HG03354 (cell line): ENCODE measurements at regions not wholly inside any gene's neighbourhood (a gene's known extent, or its start where the extent isn't known, plus 50 kb on each side); places are given as distances from the start of the nearest gene placed in this dataset.
A peak's percentile ranks its signal among the peaks of the same experiment; 100 is the strongest.
"Not testable (repeated sequence)": the region's sequence is repeated elsewhere in the genome, so short reads cannot be mapped to it uniquely, and the experiment has no call there.

Experiments used
- ATAC-seq: cut with Tn5 transposase; IDR thresholded peaks from one replicate; pipeline ENCODE4 v1.9.1; 2021; ENCODE audit warnings: mild to moderate bottlenecking; ENCODE audit not compliant: unreplicated experiment, poor library complexity, severe bottlenecking

DNA sequence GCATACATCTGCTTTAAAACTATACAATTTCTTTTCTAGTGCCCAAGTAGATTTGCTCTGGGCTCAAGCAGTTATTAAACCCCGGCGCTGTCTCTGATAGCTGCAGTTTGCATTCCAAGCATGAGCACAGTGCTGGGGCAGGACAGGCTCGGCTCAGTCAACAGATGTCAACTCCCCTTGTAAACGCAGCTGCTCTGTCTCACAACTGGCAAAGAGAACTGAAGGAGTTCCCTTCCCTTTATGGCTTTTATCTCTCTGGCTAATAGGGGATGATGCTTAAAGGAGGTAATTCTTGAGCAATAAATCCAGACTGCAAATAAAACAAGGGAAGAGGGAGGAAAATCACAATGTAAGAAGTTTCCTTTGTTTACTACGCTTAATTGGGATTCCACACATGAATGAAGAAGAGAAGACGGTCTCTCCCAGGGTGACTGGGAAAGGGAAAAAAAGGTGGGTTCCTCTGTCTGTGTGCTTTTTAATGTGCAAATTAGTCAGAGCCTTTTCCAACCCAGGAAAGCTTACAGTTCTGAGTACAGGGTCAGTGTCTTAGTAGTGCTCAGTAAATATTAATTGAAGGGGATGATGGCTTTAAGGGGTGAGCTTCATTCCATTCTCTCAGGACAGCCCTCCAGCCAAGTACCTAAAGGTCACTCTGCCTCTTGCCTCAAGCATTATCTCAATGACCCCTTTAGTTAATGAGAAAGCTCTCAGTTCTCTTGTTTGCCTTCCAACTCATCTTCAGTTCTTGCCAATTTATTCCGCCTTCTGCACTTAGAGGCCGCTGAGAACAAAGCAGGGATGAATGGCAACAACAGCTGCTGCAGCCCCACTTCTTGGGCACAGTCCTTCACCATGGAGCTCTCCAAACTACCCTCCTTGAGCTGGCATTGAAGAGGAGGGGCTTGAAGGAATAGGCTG lies 155.7 kb upstream of the JADE1 start:
- ATAC-seq = no peak

DNA sequence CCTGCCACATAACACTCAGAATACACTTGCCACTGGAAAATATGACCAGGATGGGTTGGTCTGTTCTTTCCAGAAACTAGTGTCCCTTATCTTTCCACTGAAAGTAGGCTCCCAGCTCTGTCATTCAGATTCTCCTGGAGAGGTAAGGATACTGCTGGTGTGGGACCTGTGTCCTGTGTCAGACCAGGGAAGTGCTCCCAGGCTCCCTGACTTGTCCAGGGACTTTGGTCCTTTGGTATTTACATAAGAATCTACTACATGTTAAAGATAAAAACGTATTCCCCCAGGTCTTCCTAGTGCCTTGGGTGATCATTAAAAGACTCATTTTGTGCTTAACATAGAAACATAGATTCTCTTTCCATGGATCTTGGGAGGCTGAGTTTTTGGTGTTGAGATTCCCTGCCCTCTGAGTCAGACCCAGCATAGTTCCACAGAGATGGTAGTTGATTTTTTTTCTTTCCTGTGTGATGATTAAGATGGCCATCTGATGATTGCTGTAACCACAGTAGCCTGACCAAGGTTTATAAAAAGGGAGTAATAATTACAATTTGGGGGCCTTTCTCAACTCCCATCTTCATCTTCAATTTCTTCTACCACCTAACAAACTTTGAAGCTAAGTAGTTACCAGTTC lies 159.8 kb upstream of the JADE1 start:
- no peak for ATAC-seq

DNA sequence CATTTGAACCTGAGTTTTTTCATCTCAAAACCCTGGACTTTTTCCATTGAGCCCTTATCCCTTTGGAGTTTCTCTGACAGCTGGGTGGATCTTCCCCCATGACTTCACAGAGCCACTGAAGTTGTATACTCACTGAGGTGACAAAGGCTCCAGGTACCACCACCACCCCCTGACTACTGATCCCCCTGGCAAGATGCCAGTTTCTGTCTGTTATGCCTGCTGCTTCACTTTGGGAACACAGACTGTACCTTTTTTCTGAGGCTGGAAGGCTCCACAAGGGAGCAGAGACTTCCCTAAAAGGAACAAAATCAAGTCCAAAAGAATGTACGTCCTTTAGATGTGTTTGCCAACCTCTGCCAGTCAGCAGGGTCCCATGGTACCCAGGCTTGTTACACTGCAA lies 160.3 kb upstream of the JADE1 start:
- ATAC-seq = no peak

DNA sequence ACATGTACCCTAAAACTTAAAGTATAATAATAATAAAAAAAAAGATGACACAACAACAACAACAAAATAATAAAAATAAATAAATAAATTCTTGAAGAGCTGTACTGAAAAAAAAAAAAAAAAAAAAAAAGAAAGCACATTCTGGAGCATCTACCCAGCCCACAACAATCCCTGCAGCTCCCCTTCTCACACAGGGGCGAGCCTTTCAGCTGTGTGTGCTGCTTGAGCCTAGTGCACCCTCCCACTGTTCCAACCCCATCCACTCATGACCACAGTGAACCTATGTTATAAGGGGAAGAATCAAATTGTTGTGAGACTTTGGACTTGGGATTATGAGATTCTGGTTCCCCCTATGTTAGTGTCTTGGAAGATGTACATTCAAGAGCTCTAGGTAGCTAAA lies 161.5 kb upstream of the JADE1 start:
- no peak for ATAC-seq

DNA sequence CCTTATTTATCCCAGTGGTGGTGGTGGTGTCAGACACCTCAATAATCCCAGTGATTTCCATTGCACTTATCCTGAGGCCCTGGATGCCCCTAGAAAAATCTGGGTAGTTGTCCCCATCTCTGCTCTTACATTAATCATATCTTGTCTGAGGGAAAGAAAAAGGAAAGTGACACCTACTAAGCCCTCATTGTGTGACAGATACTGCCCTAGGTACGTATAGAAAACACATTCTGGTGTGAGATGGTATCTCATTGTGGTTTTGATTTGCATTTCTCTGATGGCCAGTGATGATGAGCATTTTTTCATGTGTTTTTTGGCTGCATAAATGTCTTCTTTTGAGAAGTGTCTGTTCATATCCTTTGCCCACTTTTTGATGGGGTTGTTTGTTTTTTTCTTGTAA lies 162.6 kb upstream of the JADE1 start:
- ATAC-seq = peak; percentile 92

DNA sequence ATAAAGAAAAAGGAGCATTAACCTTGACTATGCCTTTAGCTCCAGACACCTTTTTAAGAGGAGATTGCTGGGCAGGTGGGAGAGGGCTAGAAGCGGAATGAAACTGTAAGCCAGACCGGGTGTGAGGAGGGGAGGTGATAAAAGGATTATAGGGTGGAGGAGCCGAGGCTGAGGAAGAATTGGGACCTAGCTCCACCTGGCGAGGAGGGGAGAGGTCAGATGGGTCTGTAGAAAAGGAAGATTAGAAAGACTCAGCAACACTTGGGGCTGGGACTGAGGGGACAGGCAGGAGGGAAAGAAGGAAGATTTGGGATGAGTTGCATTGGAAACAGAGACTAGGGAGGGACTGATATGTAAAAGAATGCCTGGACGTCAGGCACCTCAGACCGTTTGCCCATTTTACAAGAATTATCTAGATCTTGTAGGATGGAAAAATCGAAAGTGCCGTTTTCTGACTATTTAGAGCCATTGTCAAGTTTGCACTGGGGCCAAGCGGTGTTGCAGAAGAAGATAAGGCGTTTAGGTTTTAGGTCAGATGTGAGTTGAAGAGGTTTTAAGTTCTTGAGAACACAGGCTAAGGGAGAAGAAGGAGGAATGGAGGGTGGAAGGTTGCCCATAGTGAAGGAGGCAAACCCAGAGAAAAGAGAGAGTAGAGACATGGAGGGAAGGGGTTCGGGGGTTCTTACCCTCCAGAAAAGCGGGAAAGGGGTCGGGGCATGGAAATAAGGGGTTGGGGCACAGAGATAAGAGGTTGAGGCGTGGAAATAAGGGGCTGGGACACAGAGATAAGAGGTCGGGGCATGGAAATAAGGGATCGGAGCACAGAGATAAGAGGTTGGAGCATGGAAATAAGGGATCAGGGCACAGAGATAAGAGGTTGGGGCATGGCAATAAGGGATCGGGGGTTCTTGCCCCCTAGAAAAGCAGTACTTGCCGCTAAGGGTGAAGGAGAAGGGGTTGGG lies 164.5 kb upstream of the JADE1 start:
- ATAC-seq = not testable (repeated sequence)

DNA sequence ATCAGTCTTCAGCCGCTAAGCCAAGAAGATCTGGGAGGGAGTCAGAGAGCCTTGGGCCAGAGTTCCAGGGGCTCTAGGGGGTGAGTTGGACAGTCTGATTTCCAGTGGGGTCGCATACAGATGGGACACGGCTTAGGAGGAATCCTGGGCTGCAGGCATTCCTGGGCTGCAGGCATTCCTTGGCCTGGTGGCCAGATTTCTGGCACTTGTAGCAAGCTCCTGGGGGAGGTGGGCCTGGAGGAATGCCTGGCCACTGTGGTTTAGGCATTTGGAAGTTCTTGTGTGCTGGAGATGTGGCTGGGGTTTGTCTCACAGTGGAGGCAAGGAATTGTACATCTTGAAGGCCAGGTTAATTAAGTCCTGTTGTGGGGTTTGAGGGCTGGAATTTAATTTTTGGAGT lies 165.4 kb upstream of the JADE1 start:
- not testable (repeated sequence) for ATAC-seq

DNA sequence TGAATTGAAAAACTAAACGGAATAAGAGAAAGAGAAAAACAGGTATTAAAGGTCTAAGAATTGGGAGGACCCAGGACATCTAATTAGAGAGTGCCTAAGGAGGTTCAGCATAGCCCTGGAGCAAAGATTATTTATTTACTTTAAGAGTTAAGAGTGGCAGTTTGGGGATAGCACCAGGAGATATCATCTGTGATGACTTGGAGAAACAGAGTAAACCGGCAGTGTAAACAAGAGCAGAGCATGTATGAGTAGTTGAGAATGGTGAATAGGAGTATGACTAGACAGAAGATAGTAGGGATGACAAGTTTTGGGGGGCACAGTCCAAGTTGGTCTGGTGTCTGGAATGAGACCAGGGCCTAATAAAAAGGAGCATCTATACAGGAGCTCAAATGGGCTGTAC lies 167.9 kb upstream of the JADE1 start:
- ATAC-seq = not testable (repeated sequence)

DNA sequence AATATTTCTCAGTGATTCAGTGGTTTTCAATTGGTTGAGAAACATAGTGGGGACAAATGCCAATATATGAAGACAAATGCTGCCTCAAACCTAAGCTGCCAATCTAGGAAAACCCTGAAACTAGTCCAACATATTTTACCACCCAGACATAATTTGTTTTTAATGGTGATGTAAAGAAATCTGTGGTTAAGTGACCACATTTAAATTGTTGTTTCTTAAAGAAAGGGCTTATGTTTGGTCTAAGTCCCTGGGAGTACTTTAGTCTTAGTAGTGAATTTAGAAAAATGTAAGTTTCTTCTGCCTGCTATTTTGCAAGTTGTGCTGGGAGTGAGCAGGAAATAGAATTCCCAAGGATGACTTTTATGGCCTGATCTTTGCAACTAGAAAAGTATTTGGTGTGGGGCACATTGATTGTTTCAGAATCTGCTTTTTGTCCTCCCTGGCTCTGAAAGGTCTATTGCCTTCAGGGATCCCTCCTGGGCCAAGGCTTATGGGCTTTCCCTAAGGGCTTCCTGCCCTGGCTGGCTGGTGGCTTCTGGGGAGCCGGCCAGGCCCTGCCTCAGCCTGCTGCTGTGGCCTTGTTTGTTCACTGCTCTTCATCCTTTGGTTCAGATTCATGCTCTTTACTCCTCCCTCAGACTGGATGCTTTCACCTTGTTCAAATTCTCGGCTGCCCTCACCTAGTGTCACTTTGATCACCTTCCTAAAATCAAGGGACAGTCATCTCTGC lies 169.8 kb upstream of the JADE1 start:
- ATAC-seq = no peak

DNA sequence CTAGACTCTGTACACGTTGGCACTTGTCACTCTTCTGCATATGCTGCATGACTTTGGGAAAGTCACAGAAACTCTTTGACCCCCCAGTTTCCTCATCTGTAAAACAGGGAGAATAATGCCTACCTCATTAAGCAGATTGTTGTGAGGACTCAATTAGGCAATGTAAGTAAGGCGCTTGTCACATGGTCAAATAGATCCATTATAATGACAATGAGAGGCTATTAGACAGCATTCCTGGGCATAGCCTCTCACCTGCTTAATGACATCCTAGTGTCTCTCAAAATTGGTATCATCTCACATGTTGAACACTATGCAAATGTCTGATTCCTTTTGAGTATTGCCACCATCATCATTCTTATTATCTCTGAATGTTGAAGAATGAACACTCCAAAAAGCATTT lies 172.6 kb upstream of the JADE1 start:
- no peak for ATAC-seq

DNA sequence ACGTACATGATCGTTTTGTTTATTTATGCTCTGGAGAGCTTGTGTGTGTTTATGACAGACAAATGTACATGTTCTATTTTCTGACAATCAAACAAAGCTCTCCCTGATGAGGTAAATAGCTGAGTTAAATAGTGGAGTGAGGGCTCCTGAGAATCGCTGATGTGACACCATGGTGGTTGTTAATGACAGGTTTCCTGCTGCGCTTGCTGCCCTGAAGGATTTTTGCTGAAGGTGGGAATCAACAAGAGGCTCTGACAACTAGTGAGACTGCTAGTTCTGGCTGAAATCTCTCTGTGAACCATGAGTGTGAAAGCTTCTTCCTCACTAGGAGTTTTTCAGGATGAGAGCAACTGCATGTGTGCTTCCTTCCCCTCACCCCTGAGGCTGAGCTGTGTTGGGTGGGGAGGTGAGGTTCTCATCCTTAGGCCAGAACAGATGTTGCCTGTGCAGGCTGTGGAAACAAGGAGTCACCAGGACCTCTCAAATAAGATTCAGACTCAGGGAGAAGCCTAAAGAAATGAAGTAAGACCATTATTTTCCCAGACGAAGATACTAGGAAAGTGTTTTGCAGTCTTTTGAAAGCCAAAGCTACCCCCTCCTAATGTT lies 173.4 kb upstream of the JADE1 start:
- ATAC-seq = no peak

DNA sequence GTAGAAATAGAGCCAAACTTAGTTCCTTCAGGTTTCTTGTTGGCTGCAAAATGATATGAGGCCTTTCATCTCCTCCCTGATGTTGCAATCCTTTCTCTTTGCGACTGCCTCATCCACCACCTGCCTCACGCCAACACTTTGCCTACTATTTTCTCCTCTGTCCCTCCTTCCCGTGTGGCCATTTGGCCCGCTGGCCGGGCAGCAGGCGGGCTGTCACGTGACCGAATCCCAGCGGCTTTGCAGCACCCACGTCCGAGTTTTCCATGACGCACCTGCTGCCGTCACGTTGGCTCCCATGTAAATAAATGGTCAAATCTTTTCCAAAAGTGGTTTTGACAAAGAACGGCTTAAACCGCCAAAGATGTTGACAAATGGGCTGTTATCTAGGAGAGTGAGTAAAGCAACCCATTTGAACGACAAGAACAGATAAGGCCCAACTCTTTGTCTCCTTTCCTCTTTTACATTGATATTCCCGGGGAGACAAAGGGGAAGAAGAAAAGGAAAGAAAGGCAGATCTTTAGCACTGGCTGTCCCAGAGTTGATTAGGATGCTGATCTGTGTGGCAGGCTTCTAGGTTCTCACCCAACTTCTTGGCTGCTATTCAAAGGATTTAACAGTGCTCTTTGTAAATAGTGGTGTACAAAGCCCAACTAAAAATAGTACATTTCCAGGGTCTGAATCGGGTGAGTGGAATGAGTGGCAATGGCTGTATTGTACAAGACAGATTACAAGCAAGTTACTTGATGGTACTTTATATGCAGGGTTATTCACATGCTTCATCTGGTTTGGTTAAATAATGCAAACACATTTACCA lies 174.2 kb upstream of the JADE1 start:
- no peak for ATAC-seq

DNA sequence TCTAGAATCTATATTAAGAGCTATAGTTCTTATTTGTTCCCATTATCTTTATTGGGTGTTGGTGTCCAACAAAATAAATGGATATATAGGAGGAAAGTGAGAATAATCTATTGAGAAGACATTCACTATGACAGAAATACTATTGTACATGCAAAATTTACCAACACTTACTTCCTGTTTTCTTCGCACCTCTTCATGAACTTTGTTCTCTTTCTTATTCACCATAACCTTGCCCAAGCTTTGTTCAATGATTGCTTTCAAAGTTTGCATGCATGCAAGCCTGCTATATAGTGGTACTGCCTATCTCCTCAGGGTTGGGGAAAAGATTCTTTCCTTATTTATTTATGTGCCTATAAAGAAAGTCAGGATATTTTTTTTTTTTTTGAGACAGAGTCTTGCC lies 176.4 kb upstream of the JADE1 start:
- no peak for ATAC-seq

DNA sequence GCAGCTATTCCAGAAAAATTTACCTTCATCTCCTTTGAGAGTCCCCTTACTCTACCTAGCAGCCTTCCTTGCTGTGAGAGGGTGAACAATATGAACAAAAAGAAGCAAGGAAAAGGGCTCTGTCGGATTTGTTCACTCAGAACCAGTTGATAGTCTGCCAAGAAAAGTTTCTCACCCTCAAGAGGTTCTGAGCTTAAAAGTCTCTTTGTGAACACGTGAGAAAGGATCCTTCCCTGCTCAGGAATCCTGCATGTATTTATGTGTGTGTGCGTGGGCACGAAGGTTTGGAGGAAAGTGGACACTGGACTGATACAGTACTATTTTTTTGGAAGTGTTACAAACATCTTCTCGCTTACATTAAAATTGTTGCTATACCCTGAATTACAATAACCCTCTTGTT lies 178.6 kb upstream of the JADE1 start:
- ATAC-seq = no peak

DNA sequence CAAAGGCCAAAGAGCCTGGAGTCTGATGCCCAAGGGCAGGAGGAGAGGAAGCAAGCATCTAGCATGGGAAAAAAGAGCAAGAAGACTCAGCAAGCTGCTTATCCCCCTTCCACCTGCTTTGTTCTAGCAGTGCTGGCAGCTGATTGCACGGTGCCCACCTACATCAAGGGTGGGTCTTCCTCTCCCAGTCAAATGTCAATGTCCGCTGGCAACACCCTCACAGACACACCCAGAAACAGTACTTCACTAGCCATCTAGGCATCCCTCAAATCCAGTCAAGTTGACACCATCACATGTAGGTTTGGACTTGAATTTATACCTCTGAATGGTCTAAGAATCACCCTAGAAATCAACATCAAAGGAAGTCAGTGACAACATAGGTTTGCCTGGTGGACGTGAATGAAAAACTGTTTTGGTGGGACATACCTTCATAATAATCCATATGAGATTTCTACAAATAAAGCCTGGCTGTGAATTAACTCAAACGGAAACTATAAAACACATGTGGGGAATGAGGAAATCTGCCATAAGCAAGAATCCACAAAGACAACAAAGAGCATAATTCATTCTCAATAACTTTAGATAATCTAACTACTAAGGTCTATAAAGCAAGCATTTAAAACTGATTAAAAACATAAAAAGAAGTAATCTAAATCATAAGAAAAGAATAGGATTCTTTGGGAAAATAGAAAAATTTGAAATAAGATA lies 185.8 kb upstream of the JADE1 start:
- no peak for ATAC-seq

DNA sequence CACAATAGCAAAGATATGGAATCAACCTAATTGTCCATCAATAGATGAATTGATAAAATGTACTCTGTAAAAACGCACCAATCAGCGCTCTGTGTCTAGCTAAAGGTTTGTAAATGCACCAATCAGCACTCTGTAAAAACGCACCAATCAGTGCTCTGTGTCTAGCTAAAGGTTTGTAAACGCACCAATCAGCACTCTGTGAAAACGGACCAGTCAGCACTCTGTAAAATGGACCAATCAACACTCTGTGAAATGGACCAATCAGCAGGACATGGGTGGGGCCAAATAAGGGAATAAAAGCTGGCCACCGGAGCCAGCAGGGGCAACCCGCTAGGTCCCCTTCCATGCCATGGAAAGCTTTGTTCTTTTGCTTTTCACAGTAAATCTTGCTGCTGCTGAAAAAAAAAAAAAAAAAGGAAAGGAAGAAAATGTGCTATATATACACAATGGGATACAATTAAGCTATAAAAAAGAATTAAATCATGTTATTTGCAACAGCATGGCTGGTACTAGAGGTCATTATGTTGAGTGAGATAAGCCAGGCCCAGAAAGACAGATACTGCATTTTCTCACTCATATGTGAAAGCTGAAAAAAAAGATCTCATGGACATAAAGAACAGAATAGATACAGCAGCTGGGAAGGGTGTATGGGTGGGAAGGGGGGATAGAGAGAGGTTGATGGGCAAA lies 189.1 kb upstream of the JADE1 start:
- not testable (repeated sequence) for ATAC-seq

DNA sequence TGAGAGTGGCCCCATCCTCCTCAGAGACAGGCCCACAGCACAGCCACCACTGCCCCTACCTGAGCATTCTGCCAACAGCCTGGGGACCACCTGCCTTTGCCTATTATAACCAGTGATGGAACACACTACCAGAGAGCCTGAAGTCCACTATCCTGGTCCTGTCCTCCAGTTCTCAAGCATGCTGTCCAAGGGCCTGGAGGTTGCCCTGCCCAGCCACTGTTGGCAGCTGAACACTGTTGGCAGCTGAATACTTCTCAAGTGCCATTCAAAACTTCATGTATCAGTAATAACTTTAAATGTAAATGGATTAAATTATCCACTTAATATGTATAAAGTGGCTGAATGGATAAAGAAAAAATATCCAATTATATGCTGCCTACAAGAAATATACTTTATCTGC lies 194.3 kb upstream of the JADE1 start:
- ATAC-seq = no peak
